MCF 10A (cell line): ENCODE measurements at regions not wholly inside any gene's neighbourhood (a gene's known extent, or its start where the extent isn't known, plus 50 kb on each side); places are given as distances from the start of the nearest gene placed in this dataset.

Experiments used
- BruUV-seq: library from RNA; stranded (reverse); fragments of 400-500 nt; replicated peaks from 2 replicates; lab custom pipeline; 2021; lab: Mats Ljungman, UMichigan
- CTCF ChIA-PET: fragments of 300-600 bp; sonication (Branson Sonifier 250); formaldehyde crosslinking; extraction: SDS; loops from one replicate; lab custom pipeline; 2021; ENCODE audit warnings: antibody characterized with exemption, inconsistent platforms; lab: Yijun Ruan, JAX
- POLR2A ChIA-PET: fragments of 300-600, 350-650 bp; sonication (Branson Sonifier 250); formaldehyde crosslinking; extraction: SDS; loops from one replicate; lab custom pipeline; 2020; ENCODE audit warnings: antibody characterized with exemption, inconsistent platforms; lab: Yijun Ruan, JAX
- DNase-seq: peaks from one replicate; pipeline ENCODE4 v3.0.0-alpha.2; 2018; ENCODE audit not compliant: unreplicated experiment
- H3K27ac Mint-ChIP-seq: one replicate; pipeline ENCODE4 v1.8.0; 2022; ENCODE audit warnings: mild to moderate bottlenecking, low read depth, mixed read lengths; ENCODE audit not compliant: unreplicated experiment
- H3K27me3 Mint-ChIP-seq: one replicate; pipeline ENCODE4 v1.8.0; 2022; ENCODE audit warnings: mixed read lengths; ENCODE audit not compliant: insufficient read depth, unreplicated experiment
- H3K36me3 Mint-ChIP-seq: one replicate; pipeline ENCODE4 v1.8.0; 2022; ENCODE audit warnings: mild to moderate bottlenecking, moderate library complexity, mixed read lengths; ENCODE audit not compliant: insufficient read depth, unreplicated experiment
- H3K4me1 Mint-ChIP-seq: one replicate; pipeline ENCODE4 v1.8.0; 2022; ENCODE audit warnings: mixed read lengths; ENCODE audit not compliant: insufficient read depth, unreplicated experiment
- H3K4me3 Mint-ChIP-seq: one replicate; pipeline ENCODE4 v1.8.0; 2022; ENCODE audit warnings: mild to moderate bottlenecking, moderate library complexity, mixed read lengths; ENCODE audit not compliant: unreplicated experiment
- H3K9me3 Mint-ChIP-seq: one replicate; pipeline ENCODE4 v1.8.0; 2022; ENCODE audit warnings: mixed read lengths; ENCODE audit not compliant: unreplicated experiment
- CTCF ChIP-seq: fragments of 200-600 bp; IDR thresholded peaks from one replicate; pipeline ENCODE4 v1.8.0; 2022; ENCODE audit warnings: antibody characterized with exemption, mild to moderate bottlenecking; ENCODE audit not compliant: unreplicated experiment
- intact Hi-C: fragments of 100-400 bp; cut with micrococcal nuclease; formaldehyde crosslinking; loops from 2 replicates; pipeline ENCODE4 v1.14.1; 2022

GRCh38 chr2:217459680-217460405, 543.0 kb downstream of the TNS1 start:
- intact Hi-C loops: no loop called here
- no peaks in the 10 kb centered on the region for H3K4me1 Mint-ChIP-seq
- POLR2A ChIA-PET: no interaction called here
- no peak overlapping the region for H3K27ac Mint-ChIP-seq
- no peaks in the 10 kb centered on the region for H3K27me3 Mint-ChIP-seq
- TF ChIP-seq CTCF: no peak
- BruUV-seq: no TSS peak
- no peak for DNase-seq
- CTCF ChIA-PET: no interaction called here
- H3K9me3 Mint-ChIP-seq: no peaks in the 10 kb centered on the region
- no peaks in the 10 kb centered on the region for H3K36me3 Mint-ChIP-seq
- H3K4me3 Mint-ChIP-seq: no peak overlapping the region

GRCh38 chr2:217459016-217459415, 543.8 kb downstream of the TNS1 start:
- H3K27me3 Mint-ChIP-seq: no peaks in the 10 kb centered on the region
- no TSS peak for BruUV-seq
- H3K4me1 Mint-ChIP-seq: no peaks in the 10 kb centered on the region
- no peaks in the 10 kb centered on the region for H3K36me3 Mint-ChIP-seq
- no peak for TF ChIP-seq CTCF
- no peak overlapping the region for H3K27ac Mint-ChIP-seq
- H3K9me3 Mint-ChIP-seq: no peaks in the 10 kb centered on the region
- ChIA-PET POLR2A (no interaction called here), CTCF (no interaction called here)
- intact Hi-C loops: no loop called here
- no peak overlapping the region for H3K4me3 Mint-ChIP-seq
- no peak for DNase-seq

- no TSS peak for BruUV-seq
- ChIA-PET POLR2A (no interaction called here), CTCF (interaction anchor here (0.5 kb wide), 1 partner anchor 21 kb away, joined by 3 read pairs; no protein-coding TSS in a partner anchor)
- intact Hi-C loops: no loop called here
- Mint-ChIP-seq H3K4me3 (no peak overlapping the region), H3K36me3 (no peaks in the 10 kb centered on the region), H3K9me3 (no peaks in the 10 kb centered on the region), H3K27me3 (no peaks in the 10 kb centered on the region), H3K27ac (no peak overlapping the region), H3K4me1 (no peaks in the 10 kb centered on the region)
- no peak for TF ChIP-seq CTCF
- DNase-seq: no peak
Observed at GRCh38 chr2:217456016-217456415, 546.8 kb downstream of the TNS1 start.

GRCh38 chr2:217452928-217453327, 549.9 kb downstream of the TNS1 start:
- H3K4me3 Mint-ChIP-seq: no peak overlapping the region
- ChIA-PET CTCF (no interaction called here), POLR2A (no interaction called here)
- BruUV-seq: no TSS peak
- no peak for TF ChIP-seq CTCF
- H3K27ac Mint-ChIP-seq: no peak overlapping the region
- no peaks in the 10 kb centered on the region for H3K27me3 Mint-ChIP-seq
- intact Hi-C loops: no loop called here
- no peak for DNase-seq
- H3K36me3 Mint-ChIP-seq: no peaks in the 10 kb centered on the region
- H3K4me1 Mint-ChIP-seq: no peaks in the 10 kb centered on the region
- no peaks in the 10 kb centered on the region for H3K9me3 Mint-ChIP-seq
